Esophagus muscularis mucosa (tissue), 4 donors: ENCODE measurements at regions not wholly inside any gene's neighbourhood (a gene's known extent, or its start where the extent isn't known, plus 50 kb on each side); places are given as distances from the start of the nearest gene placed in this dataset.

Experiments
- DNase-seq: peaks from one replicate; pipeline ENCODE4 v3.0.0-alpha.2; 2017; ENCODE audit errors: extremely low spot score
- H3K27ac ChIP-seq, 4 donors: fragments of 200-600 bp; sonication (generic); replicated peaks in 1 of 4; 1 replicate in 3 of 4; 2 replicates in 1 of 4; pipeline ENCODE4 v1.5.1; 2016 to 2019; ENCODE audit warnings: mild to moderate bottlenecking in 1 of 4
- H3K27me3 ChIP-seq, 4 donors: fragments of 200-600 bp; sonication (generic); one replicate each; pipeline versions ENCODE4 v1.5.1 to v1.6.0; 2016 to 2019
- H3K36me3 ChIP-seq, 4 donors: fragments of 200-600 bp; sonication (generic); one replicate each; pipeline ENCODE4 v1.5.1; 2016 to 2019
- H3K4me1 ChIP-seq, 4 donors: fragments of 200-600 bp; sonication (generic); one replicate each; pipeline ENCODE4 v1.5.1; 2016 to 2019
- H3K4me3 ChIP-seq, 4 donors: fragments of 200-600 bp; sonication (generic); 1 replicate in 2 of 4; 2 replicates in 2 of 4; pipeline ENCODE4 v1.5.1; 2016 to 2019; ENCODE audit warnings: mild to moderate bottlenecking in 4 of 4, moderate library complexity in 1 of 4
- H3K9me3 ChIP-seq, 4 donors: fragments of 200-600 bp; sonication (generic); 1 replicate in 3 of 4; 2 replicates in 1 of 4; pipeline ENCODE4 v1.5.1; 2016 to 2019
- CTCF ChIP-seq, 3 experiments: fragments of 200-600 bp in 2 of 3; fragments of 450-650 bp in 1 of 3; sonication (generic) in 2 of 3; IDR thresholded peaks; one replicate each; pipeline ENCODE4 v1.5.1; 2017 to 2019; ENCODE audit warnings: antibody characterized with exemption in 3 of 3, mild to moderate bottlenecking in 2 of 3, moderate library complexity in 1 of 3
- EP300 ChIP-seq: sonication (generic); formaldehyde crosslinking; IDR thresholded peaks from one replicate; pipeline ENCODE4 v1.6.1; 2017; ENCODE audit warnings: antibody characterized with exemption
- POLR2A ChIP-seq: fragments of 450-650 bp; IDR thresholded peaks from one replicate; pipeline ENCODE4 v1.6.1; 2017; ENCODE audit warnings: antibody characterized with exemption, moderate library complexity, mild to moderate bottlenecking, low read depth
- POLR2AphosphoS5 ChIP-seq, 2 donors: sonication (generic); formaldehyde crosslinking; IDR thresholded peaks; one replicate each; pipeline ENCODE4 v1.6.1; 2017; ENCODE audit warnings: antibody characterized with exemption in 2 of 2
- WGBS: methylation state at CpG from one replicate; pipeline ENCODE4 v1.1.5; 2018; 5-methylcytosine and 5-hydroxymethylcytosine counted together
- intact Hi-C: fragments of 100-400 bp; cut with DNase I; formaldehyde crosslinking; loops from one replicate; pipeline ENCODE4 v1.15.1; 2023

GRCh38 chr21:25373126-25374082 is 233.9 kb downstream of the MRPL39 start:
- DNase-seq, result no peak
- peaks cover 0 to 5% (median 2%) of the 10 kb centered on the region in 4 donors for H3K4me1 ChIP-seq
- intact Hi-C loops, result no loop called here
- H3K4me3 ChIP-seq, result no peak overlapping the region
- no peak overlapping the region for H3K27ac ChIP-seq
- 86% methylated on average over 2 of the region's 2 CpGs for WGBS
- H3K9me3 ChIP-seq, result peaks cover 0 to 5% (median 0%) of the 10 kb centered on the region in 4 donors
- no peaks in the 10 kb centered on the region for H3K36me3 ChIP-seq
- TF ChIP-seq EP300 (no peak), POLR2A (no peak), CTCF (IDR thresholded peaks at IDR 0.05) (no peak), POLR2AphosphoS5 (IDR thresholded peaks at IDR 0.05) (no peak)
- H3K27me3 ChIP-seq, result no peaks in the 10 kb centered on the region

- Histone ChIP-seq H3K4me1 (peaks cover 0 to 5% (median 2%) of the 10 kb centered on the region in 4 donors), H3K4me3 (no peak overlapping the region), H3K36me3 (no peaks in the 10 kb centered on the region), H3K9me3 (no peaks in the 10 kb centered on the region), H3K27ac (no peak overlapping the region), H3K27me3 (no peaks in the 10 kb centered on the region)
- no peak for TF ChIP-seq POLR2AphosphoS5 (IDR thresholded peaks at IDR 0.05)
- no peak for TF ChIP-seq POLR2A
- no peak for TF ChIP-seq CTCF (IDR thresholded peaks at IDR 0.05)
- no peak for TF ChIP-seq EP300
- no peak for DNase-seq
- intact Hi-C loops, result no loop called here
- 52% methylated on average over 5 of the region's 5 CpGs for WGBS
These were observed 235.3 kb downstream of the MRPL39 start for GRCh38 chr21:25371841-25372425.

- no peaks in the 10 kb centered on the region for H3K36me3 ChIP-seq
- DNase-seq, result no peak
- H3K4me3 ChIP-seq, result no peak overlapping the region
- no peak overlapping the region for H3K27ac ChIP-seq
- H3K27me3 ChIP-seq, result no peaks in the 10 kb centered on the region
- 62% methylated on average over 6 of the region's 6 CpGs for WGBS
- H3K9me3 ChIP-seq, result no peaks in the 10 kb centered on the region
- no peak for TF ChIP-seq POLR2AphosphoS5 (IDR thresholded peaks at IDR 0.05)
- no peak for TF ChIP-seq POLR2A
- no peak for TF ChIP-seq EP300
- no peak for TF ChIP-seq CTCF (IDR thresholded peaks at IDR 0.05)
- H3K4me1 ChIP-seq, result peaks cover 0 to 5% (median 2%) of the 10 kb centered on the region in 4 donors
- intact Hi-C loops, result no loop called here
These were observed 237.0 kb downstream of the MRPL39 start for GRCh38 chr21:25370311-25370744.

- no peaks in the 10 kb centered on the region for H3K36me3 ChIP-seq
- WGBS, result 34% methylated on average over 4 of the region's 4 CpGs
- intact Hi-C loops, result no loop called here
- H3K27ac ChIP-seq, result no peak overlapping the region
- no peaks in the 10 kb centered on the region for H3K27me3 ChIP-seq
- no peaks in the 10 kb centered on the region for H3K9me3 ChIP-seq
- DNase-seq, result no peak
- TF ChIP-seq EP300 (no peak), POLR2AphosphoS5 (IDR thresholded peaks at IDR 0.05) (no peak), POLR2A (no peak), CTCF (IDR thresholded peaks at IDR 0.05) (no peak)
- H3K4me3 ChIP-seq, result no peak overlapping the region
- H3K4me1 ChIP-seq, result peaks cover 0 to 5% (median 2%) of the 10 kb centered on the region in 4 donors
These were observed 237.6 kb downstream of the MRPL39 start for GRCh38 chr21:25369524-25370300.
